Liver (tissue), 8 donors: ENCODE measurements at regions not wholly inside any gene's neighbourhood (a gene's known extent, or its start where the extent isn't known, plus 50 kb on each side); places are given as distances from the start of the nearest gene placed in this dataset.
A peak's percentile ranks its signal among the peaks of the same experiment; 100 is the strongest.

Experiments
- DNase-seq: peaks from one replicate; pipeline ENCODE4 v3.0.0-alpha.2; 2017; ENCODE audit warnings: low spot score
- H3K27ac ChIP-seq, 2 donors: one replicate each; pipeline ENCODE4 v1.7.0; 2013; ENCODE audit warnings: inconsistent platforms in 2 of 2, low read length in 2 of 2, control low read depth in 1 of 2, low read depth in 1 of 2, mild to moderate bottlenecking in 1 of 2
- H3K27me3 ChIP-seq, 4 donors: one replicate each; pipeline versions ENCODE4 v1.6.1 to v1.7.0; 2013; ENCODE audit warnings: low read length in 3 of 4, inconsistent platforms in 1 of 4, mild to moderate bottlenecking in 1 of 4, moderate library complexity in 1 of 4; ENCODE audit not compliant: control insufficient read depth in 4 of 4, insufficient read depth in 4 of 4
- H3K36me3 ChIP-seq, 4 donors: one replicate each; pipeline versions ENCODE4 v1.6.1 to v1.7.0; 2013; ENCODE audit warnings: low read length in 3 of 4, mild to moderate bottlenecking in 3 of 4, low read depth in 1 of 4, moderate library complexity in 1 of 4; ENCODE audit not compliant: control insufficient read depth in 4 of 4, insufficient read depth in 3 of 4
- H3K4me1 ChIP-seq, 4 donors: one replicate each; pipeline versions ENCODE4 v1.6.1 to v1.7.0; 2013; ENCODE audit warnings: low read length in 3 of 4, mild to moderate bottlenecking in 3 of 4, moderate library complexity in 1 of 4; ENCODE audit not compliant: control insufficient read depth in 4 of 4, insufficient read depth in 4 of 4
- H3K4me3 ChIP-seq, 3 donors: one replicate each; pipeline versions ENCODE4 v1.6.1 to v1.7.0; 2013; ENCODE audit warnings: low read length in 3 of 3, control low read depth in 1 of 3, low read depth in 1 of 3, mild to moderate bottlenecking in 1 of 3
- H3K9ac ChIP-seq, 2 donors: one replicate each; pipeline ENCODE4 v1.7.0; 2013; ENCODE audit warnings: low read length in 2 of 2, mild to moderate bottlenecking in 2 of 2, moderate library complexity in 2 of 2, control low read depth in 1 of 2, low read depth in 1 of 2
- H3K9me3 ChIP-seq, 4 donors: one replicate each; pipeline versions ENCODE4 v1.6.1 to v1.7.0; 2013; ENCODE audit warnings: low read length in 3 of 4; ENCODE audit not compliant: control insufficient read depth in 4 of 4
- ATF3 ChIP-seq: IDR thresholded peaks from 2 replicates; pipeline ENCODE4 v1.6.1; 2016; ENCODE audit warnings: antibody characterized with exemption
- CTCF ChIP-seq: fragments of 150-350 bp; IDR thresholded peaks from 2 replicates; pipeline ENCODE4 v1.5.1; 2017; ENCODE audit warnings: improper control_type of control experiment, low read depth, low read length; ENCODE audit not compliant: missing input control
- EGR1 ChIP-seq, 2 donors: IDR thresholded peaks; 2 replicates each; pipeline ENCODE4 v1.6.1; 2016 to 2018; ENCODE audit warnings: antibody characterized with exemption in 2 of 2, low read depth in 2 of 2
- FOXA2 ChIP-seq: IDR thresholded peaks from 2 replicates; pipeline ENCODE4 v1.6.1; 2016; ENCODE audit warnings: antibody characterized with exemption
- HNF4A ChIP-seq, 2 donors: conservative IDR thresholded peaks; 2 replicates each; pipeline ENCODE4 v1.6.1; 2016; ENCODE audit warnings: antibody characterized with exemption in 2 of 2, mild to moderate bottlenecking in 2 of 2
- HNF4G ChIP-seq: IDR thresholded peaks from 2 replicates; pipeline ENCODE4 v1.6.1; 2016; ENCODE audit warnings: antibody characterized with exemption
- JUND ChIP-seq, 2 donors: IDR thresholded peaks; 2 replicates each; pipeline ENCODE4 v1.6.1; 2016; ENCODE audit warnings: antibody characterized with exemption in 2 of 2
- MAX ChIP-seq: IDR thresholded peaks from 2 replicates; pipeline ENCODE4 v1.6.1; 2016; ENCODE audit warnings: antibody characterized with exemption
- NR2F2 ChIP-seq: IDR thresholded peaks from 2 replicates; pipeline ENCODE4 v1.6.1; 2016; ENCODE audit warnings: antibody characterized with exemption
- RAD21 ChIP-seq, 2 donors: IDR thresholded peaks; 2 replicates each; pipeline ENCODE4 v1.6.1; 2016; ENCODE audit warnings: antibody characterized with exemption in 2 of 2, mild to moderate bottlenecking in 2 of 2
- RXRA ChIP-seq, 2 donors: IDR thresholded peaks; 2 replicates each; pipeline ENCODE4 v1.6.1; 2017 to 2018; ENCODE audit warnings: antibody characterized with exemption in 2 of 2, mild to moderate bottlenecking in 1 of 2
- TAF1 ChIP-seq: conservative IDR thresholded peaks from 2 replicates; pipeline ENCODE4 v1.6.1; 2016; ENCODE audit warnings: antibody characterized with exemption, mild to moderate bottlenecking
- YY1 ChIP-seq: IDR thresholded peaks from 2 replicates; pipeline ENCODE4 v1.6.1; 2016; ENCODE audit warnings: antibody characterized with exemption, mild to moderate bottlenecking
- ZBTB33 ChIP-seq: IDR thresholded peaks from 2 replicates; pipeline ENCODE4 v1.6.1; 2016; ENCODE audit warnings: antibody characterized with exemption
- WGBS: extraction: QIAGEN DNeasy Blood & Tissue Kit; methylation state at CpG from one replicate; pipeline ENCODE4 v1.1.7; 2013; 5-methylcytosine and 5-hydroxymethylcytosine counted together
- donor health status: healthy.
- donor health status: healthy.
- donor health status: healthy.
- donor health status: healthy.
- donor health status: healthy.

GRCh38 chr2:71786291-71787107 is 333.1 kb downstream of the DYSF start:
- TF ChIP-seq EGR1 (IDR thresholded peaks at IDR 0.05; ENCODE audit: low read depth in 2 of 2) (no peak), YY1 (no peak), ZBTB33 (no peak)
- no peaks in the 10 kb centered on the region for H3K36me3 ChIP-seq
- H3K4me3 ChIP-seq = no peak overlapping the region
- H3K9ac ChIP-seq = no peak overlapping the region
- no peak overlapping the region for H3K27ac ChIP-seq
- H3K27me3 ChIP-seq = no peaks in the 10 kb centered on the region
- H3K9me3 ChIP-seq = no peaks in the 10 kb centered on the region
- H3K4me1 ChIP-seq = no peaks in the 10 kb centered on the region
- DNase-seq = peak; percentile 28
- 85% methylated on average over 17 of the region's 17 CpGs for WGBS

GRCh38 chr2:71785516-71785981 is 332.2 kb downstream of the DYSF start:
- no peak for TF ChIP-seq NR2F2
- no peak for TF ChIP-seq TAF1
- no peak for TF ChIP-seq YY1
- Histone ChIP-seq H3K36me3 (no peaks in the 10 kb centered on the region), H3K4me3 (no peak overlapping the region), H3K27ac (no peak overlapping the region), H3K27me3 (no peaks in the 10 kb centered on the region), H3K9me3 (no peaks in the 10 kb centered on the region), H3K9ac (no peak overlapping the region), H3K4me1 (no peaks in the 10 kb centered on the region)
- 85% methylated on average over 23 of the region's 23 CpGs for WGBS
- peak; percentile 27 for DNase-seq

GRCh38 chr2:71784734-71785511 is 331.6 kb downstream of the DYSF start:
- Histone ChIP-seq H3K9me3 (no peaks in the 10 kb centered on the region), H3K9ac (no peak overlapping the region)
- no peak for DNase-seq

GRCh38 chr2:71783815-71784214 is 330.5 kb downstream of the DYSF start:
- no peak overlapping the region for H3K27ac ChIP-seq
- no peaks in the 10 kb centered on the region for H3K9me3 ChIP-seq
- H3K4me3 ChIP-seq = no peak overlapping the region
- H3K27me3 ChIP-seq = no peaks in the 10 kb centered on the region
- no peak for DNase-seq
- H3K9ac ChIP-seq = no peak overlapping the region
- no peaks in the 10 kb centered on the region for H3K4me1 ChIP-seq
- no peaks in the 10 kb centered on the region for H3K36me3 ChIP-seq
- WGBS = 92% methylated on average over 4 of the region's 4 CpGs
- TF ChIP-seq RAD21 (IDR thresholded peaks at IDR 0.05) = no peak
- no peak for TF ChIP-seq RXRA (IDR thresholded peaks at IDR 0.05)
- TF ChIP-seq TAF1 = no peak
- no peak for TF ChIP-seq JUND (IDR thresholded peaks at IDR 0.05)
- no peak for TF ChIP-seq HNF4G
- no peak for TF ChIP-seq ATF3
- no peak for TF ChIP-seq CTCF
- TF ChIP-seq MAX = no peak

More at GRCh38 chr2:71784734-71785511, 331.6 kb downstream of the DYSF start:
- no peak for TF ChIP-seq HNF4G
- TF ChIP-seq YY1 = no peak
- no peak for TF ChIP-seq FOXA2
- TF ChIP-seq JUND (IDR thresholded peaks at IDR 0.05) = no peak
- no peak for TF ChIP-seq HNF4A (conservative IDR thresholded peaks at IDR 0.05)
- TF ChIP-seq NR2F2 = no peak
- TF ChIP-seq RXRA (IDR thresholded peaks at IDR 0.05) = no peak
- Histone ChIP-seq H3K4me1 (no peaks in the 10 kb centered on the region), H3K36me3 (no peaks in the 10 kb centered on the region), H3K4me3 (no peak overlapping the region), H3K27me3 (no peaks in the 10 kb centered on the region), H3K27ac (no peak overlapping the region)
- 84% methylated on average over 8 of the region's 8 CpGs for WGBS
